ENCODE measurements at regions not wholly inside any gene's neighbourhood (a gene's known extent, or its start where the extent isn't known, plus 50 kb on each side); places are given as distances from the start of the nearest gene placed in this dataset.

DNA sequence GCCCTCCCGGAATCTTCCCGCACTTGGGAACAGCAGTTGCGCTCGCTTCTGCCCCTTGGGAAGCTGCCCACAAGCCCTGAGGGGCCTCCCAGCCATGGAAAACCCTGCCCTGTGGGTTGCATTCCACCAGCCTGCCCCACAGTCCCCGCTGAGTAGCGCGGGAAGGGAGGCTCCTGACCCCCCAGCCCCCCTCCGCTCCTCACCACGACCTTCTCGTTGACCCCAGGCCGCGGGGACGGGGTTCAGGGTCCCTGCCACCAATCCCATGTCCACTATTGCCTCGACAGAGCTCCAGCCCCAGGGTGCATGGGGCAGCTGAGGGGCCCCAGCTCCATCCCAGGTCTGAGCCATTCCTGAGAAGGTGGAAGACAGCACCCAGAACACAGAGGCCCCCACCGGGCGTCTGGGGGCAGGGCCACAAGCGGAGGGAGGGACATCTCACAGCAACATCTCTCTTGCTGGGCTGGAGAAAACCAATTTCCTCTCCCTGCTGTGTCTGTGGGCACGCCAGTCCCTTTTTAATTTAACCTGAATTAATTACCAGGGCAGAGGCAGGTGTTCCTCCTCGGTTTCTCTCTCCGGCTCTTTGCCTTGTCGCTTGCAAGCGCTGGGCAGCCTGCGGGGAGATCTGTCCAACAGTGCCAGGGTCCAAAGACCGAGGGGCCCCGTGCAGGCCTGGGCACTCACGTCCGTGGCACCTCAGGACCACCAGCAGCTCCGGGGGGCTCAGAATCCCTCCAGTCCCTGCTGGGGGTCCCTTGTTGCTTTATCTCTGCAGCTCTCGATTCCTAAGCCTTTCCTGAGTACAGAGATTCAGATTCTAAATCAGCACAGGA, 57.9 kb downstream of the FOXL3 start:
- Histone ChIP-seq H2AFZ (no peak overlapping the region), H3K4me1 (peaks cover 12% of the 10 kb centered on the region), H3K9ac (no peak overlapping the region), H3K4me2 (ENCODE audit: low read length) (no peak overlapping the region), H3K9me3 (ENCODE audit: control insufficient read depth, low read length) (no peaks in the 10 kb centered on the region), H3K79me2 (no peaks in the 10 kb centered on the region), H3K4me3 (ENCODE audit: low read depth, low read length) (no peak overlapping the region), H3K27ac (no peak overlapping the region), H3K27me3 (ENCODE audit: control insufficient read depth, insufficient read depth, low read length) (no peaks in the 10 kb centered on the region), H3K36me3 (ENCODE audit: control insufficient read depth, insufficient read depth, low read length) (no peaks in the 10 kb centered on the region)
- no peak for TF ChIP-seq CTCF (IDR thresholded peaks at IDR 0.05)

- Histone ChIP-seq H3K9ac (no peak overlapping the region), H3K4me1 (peaks cover 12% of the 10 kb centered on the region), H3K79me2 (no peaks in the 10 kb centered on the region), H3K36me3 (ENCODE audit: control insufficient read depth, insufficient read depth, low read length) (no peaks in the 10 kb centered on the region), H3K4me2 (ENCODE audit: low read length) (peak overlapping the region; percentile 52), H3K27ac (no peak overlapping the region), H3K27me3 (ENCODE audit: control insufficient read depth, insufficient read depth, low read length) (no peaks in the 10 kb centered on the region), H2AFZ (no peak overlapping the region), H3K9me3 (ENCODE audit: control insufficient read depth, low read length) (no peaks in the 10 kb centered on the region), H3K4me3 (ENCODE audit: low read depth, low read length) (no peak overlapping the region)
- no peak for TF ChIP-seq CTCF (IDR thresholded peaks at IDR 0.05)
These were observed 58.5 kb downstream of the FOXL3 start for GRCh38 chr7:348480-348844.

DNA sequence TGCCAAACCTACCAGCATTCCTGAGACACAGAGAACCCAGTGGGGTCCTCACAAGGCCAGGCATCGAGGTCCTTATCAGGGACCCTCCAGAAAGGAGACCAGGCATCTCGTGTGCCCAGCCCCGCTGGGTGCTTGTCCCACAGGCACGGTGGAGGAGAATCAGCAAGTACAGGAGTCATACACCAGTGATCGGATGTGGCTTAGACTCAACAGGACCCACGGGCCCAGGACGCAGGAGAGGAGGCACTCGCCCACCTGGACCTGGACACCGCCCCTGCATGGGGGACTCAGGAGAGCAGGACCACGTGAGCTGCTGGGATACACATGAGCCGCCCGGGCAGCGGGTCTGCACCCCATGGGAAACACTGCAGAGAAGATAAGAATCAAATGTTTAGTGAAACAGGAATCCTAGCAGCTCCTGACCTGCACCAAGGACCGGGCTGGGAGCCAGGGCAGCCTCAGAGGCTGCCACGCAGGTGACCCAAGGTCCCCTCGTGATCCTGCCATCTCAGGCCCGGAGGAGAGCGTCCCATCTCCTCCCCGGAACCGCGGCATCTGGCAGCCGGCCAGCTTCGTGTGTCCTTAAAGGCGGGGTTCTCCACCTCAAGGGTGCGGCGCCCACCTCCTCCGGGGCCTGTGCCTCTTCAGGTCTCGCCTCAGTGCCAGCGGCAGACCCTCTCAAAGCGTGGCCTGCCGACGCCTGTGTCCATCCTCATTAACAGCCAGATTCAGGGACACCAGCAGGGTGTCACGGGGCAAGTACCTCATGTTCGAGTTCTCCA, 59.2 kb downstream of the FOXL3 start:
- H3K36me3 ChIP-seq (ENCODE audit: control insufficient read depth, insufficient read depth, low read length), result no peaks in the 10 kb centered on the region
- H3K9ac ChIP-seq, result no peak overlapping the region
- H3K4me1 ChIP-seq, result peaks cover 12% of the 10 kb centered on the region
- H2AFZ ChIP-seq, result peak overlapping the region; percentile 2
- peak overlapping the region; percentile 52 for H3K4me2 ChIP-seq (ENCODE audit: low read length)
- H3K27ac ChIP-seq, result peak overlapping the region; percentile 60
- H3K27me3 ChIP-seq (ENCODE audit: control insufficient read depth, insufficient read depth, low read length), result no peaks in the 10 kb centered on the region
- TF ChIP-seq CTCF (IDR thresholded peaks at IDR 0.05), result no peak
- H3K9me3 ChIP-seq (ENCODE audit: control insufficient read depth, low read length), result no peaks in the 10 kb centered on the region
- no peaks in the 10 kb centered on the region for H3K79me2 ChIP-seq
- H3K4me3 ChIP-seq (ENCODE audit: low read depth, low read length), result peak overlapping the region; percentile 19

DNA sequence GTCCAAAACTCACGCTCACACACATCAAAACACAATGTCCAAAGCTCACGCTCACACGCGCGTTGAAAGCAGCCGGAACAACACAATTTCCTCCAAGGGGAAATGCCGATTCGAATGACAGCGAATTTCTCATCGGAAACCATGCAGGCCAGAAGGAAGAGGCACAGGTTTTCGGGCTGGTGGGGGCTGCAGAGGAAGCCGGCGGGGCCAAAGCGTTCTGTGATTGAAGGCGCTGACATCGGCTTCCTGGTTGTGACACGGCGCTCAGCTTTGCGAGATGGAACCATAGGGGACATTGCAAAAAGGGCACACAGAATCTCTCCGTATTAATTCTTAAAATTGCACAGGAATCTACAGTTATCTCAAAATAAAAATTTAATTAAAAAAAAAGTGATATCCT, 61.3 kb downstream of the FOXL3 start:
- H3K27ac ChIP-seq, result no peak overlapping the region
- H3K4me2 ChIP-seq (ENCODE audit: low read length), result no peak overlapping the region
- H3K36me3 ChIP-seq (ENCODE audit: control insufficient read depth, insufficient read depth, low read length), result no peaks in the 10 kb centered on the region
- H2AFZ ChIP-seq, result no peak overlapping the region
- no peak overlapping the region for H3K9ac ChIP-seq
- H3K27me3 ChIP-seq (ENCODE audit: control insufficient read depth, insufficient read depth, low read length), result no peaks in the 10 kb centered on the region
- H3K79me2 ChIP-seq, result no peaks in the 10 kb centered on the region
- H3K9me3 ChIP-seq (ENCODE audit: control insufficient read depth, low read length), result no peaks in the 10 kb centered on the region
- peaks cover 12% of the 10 kb centered on the region for H3K4me1 ChIP-seq
- H3K4me3 ChIP-seq (ENCODE audit: low read depth, low read length), result no peak overlapping the region
- TF ChIP-seq CTCF (IDR thresholded peaks at IDR 0.05), result no peak

Data from parathyroid adenoma (tissue), 2 donors.